Body of pancreas (tissue), 4 donors: ENCODE measurements at regions not wholly inside any gene's neighbourhood (a gene's known extent, or its start where the extent isn't known, plus 50 kb on each side); places are given as distances from the start of the nearest gene placed in this dataset.

ENCODE experiments used
- CTCF ChIP-seq, 7 experiments: fragments of 450-650 bp in 4 of 7; fragments of 200-600 bp in 3 of 7; sonication (generic) in 3 of 7; IDR thresholded peaks; one replicate each; pipeline ENCODE4 v1.5.1; 2016 to 2019; ENCODE audit warnings: antibody characterized with exemption in 7 of 7
- POLR2A ChIP-seq, 3 donors: fragments of 450-650 bp; IDR thresholded peaks; one replicate each; pipeline ENCODE4 v1.6.1; 2016; ENCODE audit warnings: antibody characterized with exemption in 3 of 3, mild to moderate bottlenecking in 2 of 3

GRCh38 chrX:40261833-40262156, 164.0 kb upstream of the BCOR start:
- TF ChIP-seq CTCF (IDR thresholded peaks at IDR 0.05) (no peak), POLR2A (IDR thresholded peaks at IDR 0.05) (no peak)
